ENCODE measurements at regions not wholly inside any gene's neighbourhood (a gene's known extent, or its start where the extent isn't known, plus 50 kb on each side); places are given as distances from the start of the nearest gene placed in this dataset.

DNA sequence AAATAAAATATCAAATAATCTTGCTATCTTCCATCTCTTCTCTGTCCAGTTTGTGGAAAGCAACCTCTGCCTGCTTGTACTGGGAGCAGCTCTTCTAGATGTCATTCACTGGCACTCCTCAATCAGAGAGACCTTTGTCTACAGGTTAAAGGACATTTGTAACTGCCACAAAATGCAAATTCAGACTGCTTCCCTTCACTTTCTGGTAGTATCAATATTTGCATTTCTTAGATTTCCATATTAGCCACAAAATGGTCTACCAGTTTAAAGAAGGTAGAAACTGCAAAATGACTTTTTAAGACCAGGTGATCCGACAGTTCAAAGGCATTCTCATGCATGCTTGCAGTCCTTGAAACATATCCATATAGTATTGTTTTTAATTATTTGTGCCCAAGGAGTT, 51.7 kb upstream of the RCN1 start:
- Histone ChIP-seq H3K27ac (no peak overlapping the region), H3K27me3 (no peaks in the 10 kb centered on the region), H3K9me3 (no peaks in the 10 kb centered on the region), H3K4me1 (no peaks in the 10 kb centered on the region), H3K4me3 (no peak overlapping the region), H3K36me3 (no peaks in the 10 kb centered on the region)
- WGBS (ENCODE audit: insufficient coverage, low coverage, low lambda C conversion rate, missing lambda C conversion rate): 67% methylated on average over 1 of the region's 1 CpG
- ATAC-seq: no peak
- no peak for DNase-seq
- intact Hi-C loops (cut with DNase I): no loop called here
- TF ChIP-seq POLR2A (IDR thresholded peaks at IDR 0.05): no peak
- TF ChIP-seq, protein P1, sequence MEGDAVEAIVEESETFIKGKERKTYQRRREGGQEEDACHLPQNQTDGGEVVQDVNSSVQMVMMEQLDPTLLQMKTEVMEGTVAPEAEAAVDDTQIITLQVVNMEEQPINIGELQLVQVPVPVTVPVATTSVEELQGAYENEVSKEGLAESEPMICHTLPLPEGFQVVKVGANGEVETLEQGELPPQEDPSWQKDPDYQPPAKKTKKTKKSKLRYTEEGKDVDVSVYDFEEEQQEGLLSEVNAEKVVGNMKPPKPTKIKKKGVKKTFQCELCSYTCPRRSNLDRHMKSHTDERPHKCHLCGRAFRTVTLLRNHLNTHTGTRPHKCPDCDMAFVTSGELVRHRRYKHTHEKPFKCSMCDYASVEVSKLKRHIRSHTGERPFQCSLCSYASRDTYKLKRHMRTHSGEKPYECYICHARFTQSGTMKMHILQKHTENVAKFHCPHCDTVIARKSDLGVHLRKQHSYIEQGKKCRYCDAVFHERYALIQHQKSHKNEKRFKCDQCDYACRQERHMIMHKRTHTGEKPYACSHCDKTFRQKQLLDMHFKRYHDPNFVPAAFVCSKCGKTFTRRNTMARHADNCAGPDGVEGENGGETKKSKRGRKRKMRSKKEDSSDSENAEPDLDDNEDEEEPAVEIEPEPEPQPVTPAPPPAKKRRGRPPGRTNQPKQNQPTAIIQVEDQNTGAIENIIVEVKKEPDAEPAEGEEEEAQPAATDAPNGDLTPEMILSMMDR (IDR thresholded peaks at IDR 0.05): no peak

DNA sequence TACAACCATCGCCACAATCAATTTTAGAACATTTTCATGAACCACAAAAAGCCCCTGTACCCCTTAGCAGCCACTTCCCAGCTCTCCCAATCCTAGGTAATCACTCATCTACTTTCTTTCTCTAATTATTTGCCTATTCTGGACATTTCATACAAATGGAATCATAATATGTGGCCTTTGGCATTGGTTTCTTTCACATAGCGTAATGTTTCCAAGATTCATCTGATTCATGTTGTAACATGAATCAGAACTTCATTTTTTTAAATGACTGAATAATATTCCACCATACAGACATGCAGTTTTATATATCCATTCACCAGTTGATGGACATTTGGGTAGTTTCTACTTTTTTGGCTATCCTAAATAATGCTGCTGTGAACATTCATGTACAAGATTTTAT, 56.2 kb upstream of the RCN1 start:
- no peak for DNase-seq
- Histone ChIP-seq H3K9me3 (no peaks in the 10 kb centered on the region), H3K4me3 (no peak overlapping the region), H3K36me3 (no peaks in the 10 kb centered on the region), H3K27ac (no peak overlapping the region), H3K27me3 (no peaks in the 10 kb centered on the region), H3K4me1 (no peaks in the 10 kb centered on the region)
- 74% methylated on average over 2 of the region's 2 CpGs for WGBS (ENCODE audit: insufficient coverage, low coverage, low lambda C conversion rate, missing lambda C conversion rate)
- intact Hi-C loops (cut with DNase I): no loop called here
- no peak for ATAC-seq
- TF ChIP-seq, protein P1 (IDR thresholded peaks at IDR 0.05): no peak
- TF ChIP-seq POLR2A (IDR thresholded peaks at IDR 0.05): no peak

DNA sequence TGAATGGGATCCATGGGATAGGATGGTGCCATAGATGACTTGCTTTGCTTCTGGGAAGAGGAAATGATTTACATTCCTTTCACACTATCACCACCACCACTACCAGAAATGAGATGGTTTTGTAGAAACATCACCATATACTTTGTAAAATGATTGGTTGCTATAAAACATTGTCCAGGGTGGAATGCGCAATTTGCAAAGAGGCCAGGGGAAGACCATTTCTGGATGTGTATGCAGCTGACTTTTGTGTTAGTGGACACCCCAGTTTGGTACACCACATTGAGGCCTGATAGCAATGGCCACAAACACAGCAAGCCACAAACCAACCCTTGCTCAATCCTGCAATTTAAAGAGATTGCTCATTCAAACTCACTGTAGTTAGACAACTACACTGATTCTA, 56.7 kb upstream of the RCN1 start:
- Histone ChIP-seq H3K4me3 (no peak overlapping the region), H3K27me3 (no peaks in the 10 kb centered on the region), H3K27ac (no peak overlapping the region), H3K4me1 (no peaks in the 10 kb centered on the region), H3K36me3 (no peaks in the 10 kb centered on the region), H3K9me3 (no peaks in the 10 kb centered on the region)
- TF ChIP-seq, protein P1 (IDR thresholded peaks at IDR 0.05): no peak
- no peak for TF ChIP-seq POLR2A (IDR thresholded peaks at IDR 0.05)
- DNase-seq (no peak), ATAC-seq (no peak)
- intact Hi-C loops (cut with DNase I): no loop called here
- 67% methylated on average over 1 of the region's 1 CpG for WGBS (ENCODE audit: insufficient coverage, low coverage, low lambda C conversion rate, missing lambda C conversion rate)

DNA sequence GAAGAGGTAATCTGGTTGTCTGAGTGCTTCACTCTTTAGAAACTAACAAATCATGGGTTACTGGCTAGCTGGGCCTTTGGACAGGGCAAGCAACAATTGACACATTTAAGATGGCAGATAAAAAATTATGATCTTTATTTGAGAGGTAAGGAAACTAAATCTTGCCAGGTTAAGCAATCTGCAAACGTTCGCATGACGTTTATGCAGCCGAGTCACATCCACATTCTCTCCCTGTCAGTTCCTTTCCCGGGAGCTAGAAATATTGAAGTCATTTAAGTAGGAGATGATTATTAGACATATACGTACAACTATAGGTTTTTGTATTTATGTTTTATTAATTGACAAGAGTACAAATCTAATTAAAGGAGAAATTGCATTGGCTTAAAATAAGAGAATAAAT, 57.4 kb upstream of the RCN1 start:
- no peaks in the 10 kb centered on the region for H3K4me1 ChIP-seq
- H3K27me3 ChIP-seq: no peaks in the 10 kb centered on the region
- H3K4me3 ChIP-seq: no peak overlapping the region
- no peak for TF ChIP-seq POLR2A (IDR thresholded peaks at IDR 0.05)
- TF ChIP-seq, protein P1 (IDR thresholded peaks at IDR 0.05): no peak
- intact Hi-C loops (cut with DNase I): no loop called here
- ATAC-seq (no peak), DNase-seq (no peak)
- WGBS (ENCODE audit: insufficient coverage, low coverage, low lambda C conversion rate, missing lambda C conversion rate): 57% methylated on average over 6 of the region's 6 CpGs
- H3K9me3 ChIP-seq: no peaks in the 10 kb centered on the region
- H3K36me3 ChIP-seq: no peaks in the 10 kb centered on the region
- H3K27ac ChIP-seq: no peak overlapping the region

DNA sequence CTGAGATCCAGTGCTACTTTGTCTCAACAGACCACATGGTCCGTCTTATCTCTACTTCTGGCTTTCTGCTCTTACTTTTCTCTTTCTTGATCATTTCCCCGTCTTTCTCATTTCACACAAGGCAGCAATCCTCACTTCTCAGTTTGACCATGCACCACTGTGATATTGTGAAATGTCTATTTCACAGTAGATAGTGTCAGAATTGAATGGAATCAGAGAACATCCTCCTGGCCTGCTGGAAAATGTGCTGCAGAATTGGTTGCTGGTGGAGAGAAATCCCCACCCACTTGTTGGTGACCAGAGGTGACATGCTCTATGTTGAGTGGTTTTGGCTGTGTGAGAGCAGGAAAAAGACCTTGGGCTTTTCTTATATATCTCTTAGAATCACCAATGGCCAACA, 57.8 kb upstream of the RCN1 start:
- ATAC-seq (no peak), DNase-seq (no peak)
- H3K36me3 ChIP-seq: no peaks in the 10 kb centered on the region
- TF ChIP-seq POLR2A (IDR thresholded peaks at IDR 0.05): no peak
- TF ChIP-seq, protein P1 (IDR thresholded peaks at IDR 0.05): no peak
- no peak overlapping the region for H3K4me3 ChIP-seq
- H3K9me3 ChIP-seq: no peaks in the 10 kb centered on the region
- H3K27me3 ChIP-seq: no peaks in the 10 kb centered on the region
- WGBS (ENCODE audit: insufficient coverage, low coverage, low lambda C conversion rate, missing lambda C conversion rate): 30% methylated on average over 2 of the region's 2 CpGs
- H3K4me1 ChIP-seq: no peaks in the 10 kb centered on the region
- H3K27ac ChIP-seq: no peak overlapping the region
- intact Hi-C loops (cut with DNase I): no loop called here
